Endothelial cell of umbilical vein (primary cell): ENCODE measurements at regions not wholly inside any gene's neighbourhood (a gene's known extent, or its start where the extent isn't known, plus 50 kb on each side); places are given as distances from the start of the nearest gene placed in this dataset.

Experiments used
- BruUV-seq: library from RNA; stranded (reverse); fragments of 400-500 nt; replicated peaks from 2 replicates; lab custom pipeline; 2021; lab: Mats Ljungman, UMichigan
- CTCF ChIA-PET: fragments of 300-600, 350-600 bp; sonication (Branson Sonifier 250); formaldehyde crosslinking; loops from one replicate; lab custom pipeline; 2021; ENCODE audit warnings: antibody characterized with exemption, inconsistent platforms; lab: Charles Lee
- POLR2A ChIA-PET: fragments of 300-600, 350-600 bp; sonication (Branson Sonifier 250); formaldehyde crosslinking; loops from one replicate; lab custom pipeline; 2021; ENCODE audit warnings: antibody characterized with exemption, inconsistent platforms; lab: Charles Lee
- DNase-seq: peaks from one replicate; pipeline ENCODE4 v3.0.0-alpha.2; 2011; ENCODE audit warnings: low read depth, low spot score
- FAIRE-seq: peaks from 2 replicates; lab custom pipeline; 2011; peaks lifted over from hg19 to GRCh38; lab: Jason Lieb, UNC
- H2AFZ ChIP-seq: 2 replicates; pipeline ENCODE4 v1.6.0; 2012; ENCODE audit warnings: low read depth, low read length, control low read depth, inconsistent platforms
- H3K27ac ChIP-seq: 2 replicates; pipeline ENCODE4 v1.5.1; 2011; ENCODE audit warnings: low read depth, mild to moderate bottlenecking, control low read depth, low read length, moderate library complexity; ENCODE audit not compliant: insufficient read depth
- H3K27me3 ChIP-seq, 2 experiments: 2 replicates each; pipeline versions ENCODE4 v1.6.0 to v1.6.1; 2011; ENCODE audit warnings: low read length in 2 of 2, mixed read lengths in 1 of 2; ENCODE audit not compliant: control insufficient read depth in 2 of 2, insufficient read depth in 2 of 2
- H3K36me3 ChIP-seq, 2 experiments: 2 replicates in 1 of 2; 3 replicates in 1 of 2; pipeline ENCODE4 v1.5.1; 2011; ENCODE audit warnings: low read length in 2 of 2, mild to moderate bottlenecking in 1 of 2, moderate library complexity in 1 of 2; ENCODE audit not compliant: control insufficient read depth in 2 of 2, insufficient read depth in 2 of 2; ENCODE audit errors: extremely low read depth in 1 of 2
- H3K4me1 ChIP-seq: 3 replicates; pipeline ENCODE4 v1.5.1; 2011; ENCODE audit warnings: mild to moderate bottlenecking, low read length; ENCODE audit not compliant: control insufficient read depth, insufficient read depth; ENCODE audit errors: extremely low read depth
- H3K4me2 ChIP-seq: 2 replicates; pipeline ENCODE4 v1.6.1; 2011; ENCODE audit warnings: low read length, control low read depth, mixed read lengths; ENCODE audit not compliant: insufficient read depth
- H3K4me3 ChIP-seq, 3 experiments: fragments of 200-600 bp in 1 of 3; sonication (generic), shearing (Covaris generic) in 1 of 3; replicated peaks in 1 of 3; 2 replicates each; pipeline ENCODE4 v1.5.1; 2011 to 2016; ENCODE audit warnings: control low read depth in 3 of 3, low read length in 3 of 3, mild to moderate bottlenecking in 2 of 3, inconsistent platforms in 1 of 3, low read depth in 1 of 3, moderate library complexity in 1 of 3; ENCODE audit not compliant: insufficient read depth in 1 of 3
- H3K79me2 ChIP-seq: 2 replicates; pipeline ENCODE4 v1.6.0; 2012; ENCODE audit warnings: low read length, inconsistent platforms; ENCODE audit not compliant: control insufficient read depth, insufficient read depth
- H3K9ac ChIP-seq: replicated peaks from 2 replicates; pipeline ENCODE3; 2011; ENCODE audit warnings: low read length, control low read depth; ENCODE audit not compliant: insufficient read depth; ENCODE audit errors: extremely low read depth
- H3K9me1 ChIP-seq: replicated peaks from 3 replicates; pipeline ENCODE4 v1.6.0; 2011; ENCODE audit warnings: mild to moderate bottlenecking, low read length; ENCODE audit not compliant: control insufficient read depth, insufficient read depth; ENCODE audit errors: extremely low read depth
- H3K9me3 ChIP-seq: replicated peaks from 2 replicates; pipeline ENCODE4 v1.5.1; 2012; ENCODE audit warnings: low read length, inconsistent platforms; ENCODE audit not compliant: control insufficient read depth, insufficient read depth
- H4K20me1 ChIP-seq: replicated peaks from 2 replicates; pipeline ENCODE3; 2011; ENCODE audit warnings: mild to moderate bottlenecking, low read length; ENCODE audit not compliant: control insufficient read depth, insufficient read depth; ENCODE audit errors: extremely low read depth
- CTCF ChIP-seq, 2 donors: IDR thresholded peaks; 1 replicate in 1 of 2; 2 replicates in 1 of 2; pipeline ENCODE4 v1.5.1; 2011; ENCODE audit warnings: low read length in 2 of 2, mild to moderate bottlenecking in 2 of 2, moderate library complexity in 2 of 2, control low read depth in 1 of 2, inconsistent platforms in 1 of 2, low read depth in 1 of 2; ENCODE audit not compliant: insufficient read depth in 1 of 2; ENCODE audit errors: extremely low read depth in 1 of 2
- FOS ChIP-seq: IDR thresholded peaks from 2 replicates; pipeline ENCODE4 v1.6.1; 2011; ENCODE audit warnings: mild to moderate bottlenecking, low read length, moderate library complexity, borderline replicate concordance; ENCODE audit not compliant: insufficient read depth
- GATA2 ChIP-seq: IDR thresholded peaks from 2 replicates; pipeline ENCODE4 v1.7.0; 2011; ENCODE audit warnings: low read depth, mild to moderate bottlenecking, moderate library complexity, mixed read lengths, low read length; ENCODE audit not compliant: insufficient read length, insufficient read depth
- JUN ChIP-seq: IDR thresholded peaks from 2 replicates; pipeline ENCODE4 v1.6.1; 2011; ENCODE audit warnings: borderline replicate concordance, low read depth; ENCODE audit not compliant: insufficient read length, insufficient read depth
- MAX ChIP-seq: IDR thresholded peaks from 2 replicates; pipeline ENCODE4 v1.6.1; 2011; ENCODE audit not compliant: insufficient read depth, insufficient read length
- POLR2AphosphoS5 ChIP-seq: IDR thresholded peaks from 2 replicates; pipeline ENCODE4 v1.6.1; 2012; ENCODE audit warnings: low read depth, mild to moderate bottlenecking, control low read depth, low read length, moderate library complexity; ENCODE audit not compliant: insufficient read depth
- dilution Hi-C: fragments of 300-500 bp; cut with MboI; formaldehyde crosslinking; loops from one replicate; pipeline ENCODE4 v1.15.0; 2019; ENCODE audit warnings: low sequenced_read_pairs; ENCODE audit not compliant: extremely low pct_ligation_motif_present
- intact Hi-C: fragments of 100-400 bp; cut with micrococcal nuclease; formaldehyde crosslinking; loops from one replicate; pipeline ENCODE4 v1.10.0; 2022

- DNase-seq (no peak), FAIRE-seq (no peak)
- H3K4me3 ChIP-seq, result no peak overlapping the region
- no peaks in the 10 kb centered on the region for H3K9me1 ChIP-seq
- no peaks in the 10 kb centered on the region for H3K27me3 ChIP-seq
- H3K9ac ChIP-seq, result no peak overlapping the region
- POLR2A ChIA-PET, result no interaction called here
- no peak for TF ChIP-seq GATA2
- no peak for TF ChIP-seq MAX
- no peak for TF ChIP-seq JUN
- no peak for TF ChIP-seq CTCF (IDR thresholded peaks at IDR 0.05; ENCODE audit: extremely low read depth in 1 of 2, insufficient read depth in 1 of 2, low read depth in 1 of 2, low read length in 2 of 2)
- TF ChIP-seq FOS, result no peak
- no peak for TF ChIP-seq POLR2AphosphoS5
- no peaks in the 10 kb centered on the region for H3K36me3 ChIP-seq
- CTCF ChIA-PET, result interaction anchor here (1.1 to 1.4 kb wide), 2 partner anchors 97 to 163 kb away, joined by 3 read pairs; no protein-coding TSS in a partner anchor
- H3K79me2 ChIP-seq, result no peaks in the 10 kb centered on the region
- intact Hi-C loops (no loop called here), dilution Hi-C loops (no loop called here)
- no peaks in the 10 kb centered on the region for H3K4me1 ChIP-seq
- no peak overlapping the region for H2AFZ ChIP-seq
- no peaks in the 10 kb centered on the region for H3K9me3 ChIP-seq
- H4K20me1 ChIP-seq, result no peaks in the 10 kb centered on the region
- no TSS peak for BruUV-seq
- H3K4me2 ChIP-seq, result no peak overlapping the region
- H3K27ac ChIP-seq, result no peak overlapping the region
These were observed 295.9 kb upstream of the FERMT1 start for GRCh38 chr20:6418732-6419131.
